HG03354 (cell line): ENCODE measurements at regions not wholly inside any gene's neighbourhood (a gene's known extent, or its start where the extent isn't known, plus 50 kb on each side); places are given as distances from the start of the nearest gene placed in this dataset.
"Not testable (repeated sequence)": the region's sequence is repeated elsewhere in the genome, so short reads cannot be mapped to it uniquely, and the experiment has no call there.

ENCODE experiments used
- ATAC-seq: cut with Tn5 transposase; IDR thresholded peaks from one replicate; pipeline ENCODE4 v1.9.1; 2021; ENCODE audit warnings: mild to moderate bottlenecking; ENCODE audit not compliant: unreplicated experiment, poor library complexity, severe bottlenecking

DNA sequence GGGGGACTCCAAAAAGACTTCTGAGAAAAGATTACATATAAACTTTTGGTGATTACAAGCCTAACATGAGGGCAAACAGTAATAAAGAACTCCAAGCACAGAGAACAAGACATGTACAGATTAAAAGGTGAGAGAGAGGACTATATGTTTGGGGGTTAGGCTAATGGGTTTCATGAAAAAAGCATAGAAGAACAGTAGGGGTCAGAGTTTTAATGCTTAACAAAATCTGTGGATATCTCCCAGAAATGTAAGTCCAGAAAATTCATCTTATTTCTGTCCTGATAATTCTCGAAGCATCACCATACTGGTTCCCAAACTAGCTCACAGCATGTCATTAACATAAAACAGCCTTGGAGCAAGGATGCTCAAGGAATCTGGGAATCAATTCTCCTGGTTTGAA lies 137.2 kb downstream of the ARRDC3 start:
- ATAC-seq, result no peak

- no peak for ATAC-seq
Measured at GRCh38 chr5:91245074-91245452, 138.1 kb downstream of the ARRDC3 start.

DNA sequence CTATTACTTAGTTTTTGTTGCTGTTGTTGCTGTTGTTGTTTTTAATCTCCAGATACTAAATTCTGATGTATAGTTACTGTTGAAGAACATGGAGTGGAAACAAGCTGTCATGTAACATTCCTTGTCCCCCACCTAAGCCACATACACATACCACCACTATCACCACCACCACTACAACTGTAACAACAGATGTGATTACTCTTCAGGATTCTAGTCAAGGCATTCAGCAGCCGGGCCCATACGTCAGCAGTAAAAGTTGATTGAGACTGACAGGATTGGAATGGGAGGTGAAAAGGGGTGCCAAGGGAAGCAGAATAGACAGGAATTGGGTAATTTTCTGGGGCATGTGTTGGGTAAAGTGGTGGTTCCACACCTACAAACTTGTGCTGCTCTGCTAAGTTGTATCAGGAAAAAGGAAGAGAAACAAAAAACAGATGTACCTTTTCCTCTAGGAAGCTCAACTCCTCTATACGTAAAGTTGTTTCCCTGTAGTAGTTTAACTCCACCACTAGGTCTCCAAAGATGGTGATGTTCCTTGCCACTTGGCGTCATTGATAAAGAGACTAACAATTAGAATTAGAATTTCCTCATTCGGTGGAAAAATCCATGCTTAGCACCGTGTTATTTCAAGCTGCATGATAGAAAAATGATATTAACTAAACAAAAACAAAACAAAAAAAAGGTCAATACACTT lies 138.6 kb downstream of the ARRDC3 start:
- ATAC-seq, result no peak

DNA sequence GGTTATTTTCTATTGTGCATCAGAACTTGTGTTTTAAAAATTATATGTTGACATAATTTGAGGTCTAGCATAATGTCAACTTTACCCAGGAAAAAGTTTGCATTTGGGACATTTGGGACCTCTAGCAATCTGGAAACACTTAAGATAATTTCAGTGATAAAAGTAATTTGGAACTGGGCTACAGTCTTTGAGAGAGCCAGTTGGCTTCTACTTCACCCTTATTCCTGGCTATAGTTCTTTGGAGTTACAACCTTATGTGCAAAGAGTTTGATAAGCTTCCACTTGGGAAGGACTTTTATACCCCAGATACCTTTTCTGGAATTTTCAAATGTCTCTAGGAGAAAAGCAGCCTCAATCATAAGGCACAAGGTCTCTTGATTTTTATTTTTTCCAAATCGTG lies 139.3 kb downstream of the ARRDC3 start:
- no peak for ATAC-seq

DNA sequence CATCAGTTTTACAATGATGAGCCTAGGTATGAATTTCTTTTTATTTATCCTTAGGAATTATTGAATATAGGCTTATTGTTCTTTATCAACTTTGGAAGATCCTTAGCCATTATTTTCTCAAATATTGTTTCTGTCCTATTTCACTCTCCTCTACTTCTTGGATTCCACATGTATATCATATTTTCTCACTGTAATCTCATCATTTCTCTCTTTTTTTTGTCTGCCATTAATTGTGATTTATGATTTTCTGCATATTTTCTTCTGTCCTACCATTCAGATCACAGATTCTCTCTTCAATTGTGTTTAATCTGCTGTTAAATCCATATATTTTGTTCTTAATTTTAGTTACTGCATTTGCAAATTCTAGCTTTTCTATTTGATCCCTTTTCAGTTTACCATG lies 139.8 kb downstream of the ARRDC3 start:
- ATAC-seq, result no peak

- ATAC-seq, result not testable (repeated sequence)
Measured at GRCh38 chr5:91241460-91241859, 141.7 kb downstream of the ARRDC3 start.

- ATAC-seq, result no peak
Measured at GRCh38 chr5:91240175-91240574, 142.9 kb downstream of the ARRDC3 start.

DNA sequence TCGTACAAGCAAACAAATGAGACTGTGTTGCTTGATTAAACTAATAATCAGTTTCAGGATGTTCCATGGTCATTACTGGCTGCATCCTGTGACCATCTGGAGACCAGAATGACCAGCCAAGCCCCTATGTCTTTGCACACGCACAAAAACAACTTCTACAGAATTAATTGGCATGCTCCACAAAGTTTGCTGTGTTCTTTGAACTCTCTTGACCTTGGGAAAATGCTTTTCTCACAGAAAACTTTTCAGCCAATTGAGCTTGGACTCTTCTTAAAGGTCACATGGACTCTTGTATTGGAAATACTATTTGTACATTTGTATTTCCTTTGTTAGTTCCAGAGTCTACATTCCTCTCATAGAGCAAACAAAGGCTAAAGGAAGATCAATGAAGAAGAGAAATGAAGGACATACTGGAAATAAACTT lies 147.8 kb downstream of the ARRDC3 start:
- ATAC-seq, result no peak

DNA sequence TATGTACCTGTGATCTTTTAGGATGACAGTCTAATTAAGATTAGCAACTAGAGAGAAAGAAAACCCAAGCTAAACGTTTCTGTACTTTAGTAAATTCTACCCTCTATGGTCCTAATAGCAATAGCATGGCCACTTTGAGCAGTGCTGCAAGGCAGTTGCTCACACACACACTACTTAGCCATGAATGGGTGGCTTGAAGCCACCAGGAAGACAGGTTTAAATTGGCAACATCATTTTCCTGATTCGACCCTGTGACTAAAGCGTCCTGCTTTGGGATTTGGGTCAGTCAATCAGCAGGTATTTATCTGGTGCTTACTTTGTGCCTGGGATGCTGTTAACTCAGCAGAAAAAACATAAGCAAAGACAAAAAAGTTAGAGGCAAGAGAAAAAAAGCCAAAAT lies 150.6 kb downstream of the ARRDC3 start:
- no peak for ATAC-seq

- ATAC-seq, result no peak
Measured at GRCh38 chr5:91229031-91229727, 153.9 kb downstream of the ARRDC3 start.

DNA sequence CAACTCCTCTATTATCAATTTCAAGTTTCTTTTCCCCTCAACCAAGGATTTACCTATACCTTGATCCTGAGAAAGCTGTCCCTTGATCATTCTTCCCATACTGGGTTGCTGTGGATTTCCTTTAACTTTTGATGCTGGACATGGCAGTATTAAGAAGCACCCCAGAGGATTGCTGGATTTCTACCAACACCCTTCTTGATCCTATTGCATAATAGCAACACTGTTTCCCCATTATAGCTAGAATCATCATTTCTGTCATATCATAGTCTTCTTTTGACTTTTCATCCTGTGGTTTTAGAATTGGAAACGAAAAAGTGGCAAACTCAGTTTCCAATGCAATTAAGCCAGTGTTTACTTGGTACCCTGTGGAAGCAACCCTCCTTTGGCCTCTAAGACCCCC lies 154.9 kb downstream of the ARRDC3 start:
- ATAC-seq, result no peak

DNA sequence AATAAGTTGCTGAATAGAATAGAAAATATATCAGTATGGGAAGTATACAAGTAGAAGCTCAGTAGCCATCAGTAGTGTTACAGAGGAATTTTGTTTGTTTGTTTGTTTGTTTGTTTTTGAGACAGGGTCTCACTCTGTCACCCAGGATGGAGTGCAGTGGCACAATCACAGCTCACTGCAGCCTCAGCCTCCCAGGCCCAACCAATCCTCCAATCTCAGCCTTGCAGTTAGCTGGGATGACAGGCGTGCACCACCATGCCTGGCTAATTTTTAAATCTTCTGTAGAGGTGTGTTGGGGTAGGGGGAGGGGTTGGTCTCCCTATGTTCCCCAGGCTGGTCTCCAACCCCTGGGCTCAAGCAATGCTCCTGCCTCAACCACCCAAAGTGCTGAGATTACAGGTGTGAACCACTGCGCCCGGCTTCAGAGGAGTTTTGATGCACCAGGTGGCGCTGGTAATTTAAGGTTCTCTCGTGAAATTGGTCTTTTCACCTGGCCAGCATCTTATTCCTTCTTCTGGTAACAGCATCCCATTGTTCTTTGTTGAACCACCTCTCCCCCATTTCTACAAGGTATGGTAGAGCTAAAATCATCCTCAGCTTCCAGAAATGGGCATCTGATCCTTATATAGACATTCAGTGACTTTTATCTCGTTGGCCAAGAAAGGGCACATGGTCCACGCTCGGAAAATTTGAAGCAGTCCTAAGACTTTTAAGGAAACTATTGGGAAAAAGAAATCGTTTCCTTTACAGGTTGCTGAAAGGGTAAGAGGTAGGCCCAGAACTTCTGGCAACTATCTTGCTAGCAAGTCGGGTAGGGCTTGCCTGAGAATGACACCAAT lies 157.1 kb downstream of the ARRDC3 start:
- peak; percentile 82 for ATAC-seq

DNA sequence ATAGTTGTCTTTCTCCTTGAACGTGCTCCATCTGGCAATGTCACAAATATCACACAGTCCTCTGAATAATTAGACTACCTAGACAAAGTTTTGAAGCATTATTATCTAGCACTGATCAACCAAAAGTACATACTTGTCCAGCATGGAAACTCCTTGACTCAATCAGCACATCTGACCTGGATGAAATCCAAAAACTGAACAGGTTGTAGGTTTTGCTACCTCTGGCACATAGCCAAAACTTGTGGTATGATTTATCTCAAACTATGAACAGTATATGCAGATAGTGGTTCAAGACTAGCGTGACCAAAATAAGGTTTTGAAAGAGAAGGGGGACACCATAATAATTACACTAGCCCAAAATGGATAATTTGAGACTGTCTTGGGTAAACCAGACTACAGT lies 158.1 kb downstream of the ARRDC3 start:
- ATAC-seq, result no peak

GRCh38 chr5:91224456-91224855 lies 158.7 kb downstream of the ARRDC3 start:
- ATAC-seq, result no peak

DNA sequence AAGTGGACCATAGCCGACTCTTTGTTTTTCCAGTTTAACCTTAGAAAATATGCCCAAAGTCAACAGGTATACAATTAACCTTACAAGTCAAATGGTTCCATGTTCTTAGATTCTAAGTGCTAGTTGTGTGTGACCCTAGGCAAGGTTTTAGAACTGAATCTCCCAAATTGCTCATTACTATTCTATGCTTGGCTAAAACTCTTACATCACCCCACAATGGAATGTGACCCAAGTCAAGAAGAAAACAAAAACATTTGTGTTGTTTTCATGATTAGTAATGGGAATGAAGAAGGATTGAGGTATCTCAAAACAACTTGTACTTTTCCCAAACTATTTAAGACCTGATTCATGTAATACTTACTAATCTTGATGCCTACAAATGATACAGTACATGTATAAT lies 159.2 kb downstream of the ARRDC3 start:
- no peak for ATAC-seq

GRCh38 chr5:91222482-91222881 lies 160.6 kb downstream of the ARRDC3 start:
- no peak for ATAC-seq

DNA sequence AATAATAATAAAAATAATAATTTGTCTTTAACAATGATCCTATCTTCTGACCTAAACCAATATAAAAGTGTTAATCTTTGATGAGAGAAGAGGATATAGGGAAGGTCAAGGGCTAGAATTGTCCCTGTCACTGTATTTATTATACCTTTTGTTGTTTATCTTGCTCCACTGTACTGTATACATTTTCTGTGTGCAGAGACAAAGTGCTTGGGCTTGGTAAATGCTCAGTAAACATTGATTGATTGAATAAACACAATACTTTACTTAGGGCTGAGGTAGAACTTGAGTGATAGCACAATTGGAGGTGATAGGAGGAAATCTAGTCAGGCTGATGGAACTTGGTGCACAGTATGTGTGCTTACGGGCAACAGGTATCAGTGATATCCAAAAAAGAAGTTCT lies 161.2 kb downstream of the ARRDC3 start:
- ATAC-seq, result no peak

- ATAC-seq, result no peak
Measured at GRCh38 chr5:91219803-91220371, 163.2 kb downstream of the ARRDC3 start.

- no peak for ATAC-seq
Measured at GRCh38 chr5:91219091-91219802, 163.9 kb downstream of the ARRDC3 start.

GRCh38 chr5:91217859-91218258 lies 165.3 kb downstream of the ARRDC3 start:
- no peak for ATAC-seq
